Heart right ventricle (tissue), 16 donors: ENCODE measurements at regions not wholly inside any gene's neighbourhood (a gene's known extent, or its start where the extent isn't known, plus 50 kb on each side); places are given as distances from the start of the nearest gene placed in this dataset.
A peak's percentile ranks its signal among the peaks of the same experiment; 100 is the strongest.

ENCODE experiments used
- ATAC-seq, 8 donors: fragments of 200-7000 bp; cut with Tn5 transposase; one replicate each; pipeline ENCODE4 v1.9.1; 2020; ENCODE audit warnings: mild to moderate bottlenecking in 8 of 8, moderate library complexity in 8 of 8, moderate number of reproducible peaks in 1 of 8
- DNase-seq, 2 donors: peaks; one replicate each; pipeline ENCODE4 v3.0.0-alpha.2; 2020
- H3K27ac ChIP-seq, 10 donors: fragments of 200-600 bp; sonication (generic) in 2 of 10; one replicate each; pipeline versions ENCODE4 v1.5.0 to v1.8.0; 2020 to 2022; ENCODE audit warnings: mild to moderate bottlenecking in 3 of 10
- H3K27me3 ChIP-seq, 7 donors: fragments of 200-600 bp; one replicate each; pipeline ENCODE4 v1.8.0; 2021 to 2022; ENCODE audit warnings: mild to moderate bottlenecking in 2 of 7
- H3K36me3 ChIP-seq, 9 donors: fragments of 200-600 bp; sonication (generic) in 1 of 9; one replicate each; pipeline versions ENCODE4 v1.5.0 to v1.8.0; 2020 to 2022; ENCODE audit warnings: mild to moderate bottlenecking in 2 of 9
- H3K4me1 ChIP-seq, 9 donors: fragments of 200-600 bp; sonication (generic) in 1 of 9; one replicate each; pipeline versions ENCODE4 v1.5.0 to v1.8.0; 2020 to 2022; ENCODE audit warnings: mild to moderate bottlenecking in 4 of 9
- H3K4me3 ChIP-seq, 10 donors: fragments of 200-600 bp; sonication (generic) in 2 of 10; one replicate each; pipeline versions ENCODE4 v1.5.0 to v1.8.0; 2020 to 2022; ENCODE audit warnings: mild to moderate bottlenecking in 7 of 10, moderate library complexity in 2 of 10
- H3K9me3 ChIP-seq, 11 donors: fragments of 200-600 bp in 10 of 11; sonication (generic) in 2 of 11; one replicate each; pipeline versions ENCODE4 v1.5.0 to v1.8.0; 2013 to 2022; ENCODE audit warnings: mild to moderate bottlenecking in 2 of 11, control low read depth in 1 of 11, moderate library complexity in 1 of 11
- CTCF ChIP-seq, 9 donors: fragments of 200-600 bp; sonication (generic) in 2 of 9; IDR thresholded peaks; one replicate each; pipeline versions ENCODE4 v1.5.0 to v1.8.0; 2021 to 2022; ENCODE audit warnings: antibody characterized with exemption in 9 of 9, mild to moderate bottlenecking in 5 of 9, moderate library complexity in 1 of 9
- WGBS, 2 donors: extraction: QIAGEN DNeasy Blood & Tissue Kit; methylation state at CpG; one replicate each; pipeline ENCODE4 v1.1.7; 2013; ENCODE audit warnings: inconsistent platforms in 1 of 2; 5-methylcytosine and 5-hydroxymethylcytosine counted together
- intact Hi-C, 10 donors: fragments of 100-400 bp; cut with DNase I; formaldehyde crosslinking; loops; one replicate each; pipeline versions ENCODE4 v1.11.1 to v1.14.2; 2022
- donor health status: Arrhythmogenic right ventricular cardiomyopathy.
- donor health status: ischemic (EF 13 %, LVEDD 7.1; RV severe dilation, severe dysfunction).
- donor health status: healthy with polysubstance abuse.
- donor health status: DM: no; HTN: yes; CAD: no.
- donor health status: DM: no; HTN: no; CAD: no.
- donor health status: ischemic (EF 25% LVEDD 6.9; RV normal size, moderate dysfunction).
- donor health status: ischemic (EF 25% LVEDD 5.7; RV mildly dilated, moderate dysfunction).
- donor health status: healthy.
- donor health status: DM: yes; HTN: yes; CAD: no.
- donor health status: Ischemic cardiomyopathy.
- donor health status: ischemic (EF 35%, LVEDD 5.7; RV mildly dilated, moderate dysfunction).
- donor health status: nonischemic (EF 11% LVEDD 7.7; RV severe dilation, severe dysfunction).
- donor health status: DM: yes; HTN: yes; CAD: no.
- donor health status: PGD.
- donor health status: ischemic (EF 29% LVEDD 5.4; RV normal size, mild dysfunction).
- donor health status: nonischemic (EF 23%, LVEDD 6.1; RV moderate dilation, normal function).

- intact Hi-C loops = loop anchor here in 1 of 10 donors (10.0 kb wide), 1 partner anchor 280 kb away; no protein-coding TSS in a partner anchor
- Histone ChIP-seq H3K9me3 (no peaks in the 10 kb centered on the region), H3K27me3 (no peaks in the 10 kb centered on the region), H3K4me1 (peaks cover 7 to 49% (median 20%) of the 10 kb centered on the region in 9 donors), H3K27ac (no peak overlapping the region), H3K36me3 (no peaks in the 10 kb centered on the region), H3K4me3 (no peak overlapping the region)
- DNase-seq (no peak), ATAC-seq (no peak)
- 71 to 78% methylated on average over 7 of the region's 7 CpGs for WGBS, 2 donors
- no peak for TF ChIP-seq CTCF (IDR thresholded peaks at IDR 0.05)
Observed at GRCh38 chr15:58244536-58244935, 106.4 kb downstream of the AQP9 start.

- peaks cover 7 to 54% (median 25%) of the 10 kb centered on the region in 9 donors for H3K4me1 ChIP-seq
- no peaks in the 10 kb centered on the region for H3K27me3 ChIP-seq
- peaks cover 0 to 7% (median 0%) of the 10 kb centered on the region in 11 donors for H3K9me3 ChIP-seq
- H3K4me3 ChIP-seq = no peak overlapping the region
- H3K27ac ChIP-seq = peak overlapping the region in 9 of 10 donors; percentile 53 to 94 (median 87)
- H3K36me3 ChIP-seq = no peaks in the 10 kb centered on the region
- WGBS, 2 donors = 40 to 54% methylated on average over 3 of the region's 3 CpGs
- no peak for ATAC-seq
- intact Hi-C loops = loop anchor here in 1 of 10 donors (10.0 kb wide), 1 partner anchor 279 kb away; no protein-coding TSS in a partner anchor
- no peak for TF ChIP-seq CTCF (IDR thresholded peaks at IDR 0.05)
- DNase-seq = peak in 1 of 2 donors; percentile 40
Observed at GRCh38 chr15:58246041-58246440, 107.9 kb downstream of the AQP9 start.

GRCh38 chr15:58247855-58248842 lies 110.0 kb downstream of the AQP9 start:
- Histone ChIP-seq H3K9me3 (peaks cover 0 to 7% (median 0%) of the 10 kb centered on the region in 11 donors), H3K36me3 (no peaks in the 10 kb centered on the region), H3K4me1 (peaks cover 7 to 48% (median 25%) of the 10 kb centered on the region in 9 donors), H3K4me3 (no peak overlapping the region), H3K27me3 (no peaks in the 10 kb centered on the region), H3K27ac (peak overlapping the region; percentile 77 to 96 (median 87))
- no peak for TF ChIP-seq CTCF (IDR thresholded peaks at IDR 0.05)
- intact Hi-C loops = loop anchor here in 1 of 10 donors (10.0 kb wide), 1 partner anchor 277 kb away; no protein-coding TSS in a partner anchor
- peak; percentile 76 to 83 for DNase-seq
- peak; percentile 82 to 95 (median 92) for ATAC-seq
- WGBS, 2 donors = 62 to 64% methylated on average over 20 of the region's 20 CpGs

GRCh38 chr15:58249646-58250312 lies 111.6 kb downstream of the AQP9 start:
- Histone ChIP-seq H3K36me3 (no peaks in the 10 kb centered on the region), H3K9me3 (peaks cover 0 to 9% (median 0%) of the 10 kb centered on the region in 11 donors), H3K27ac (peak overlapping the region; percentile 15 to 92 (median 84)), H3K4me3 (no peak overlapping the region), H3K4me1 (peaks cover 7 to 46% (median 25%) of the 10 kb centered on the region in 9 donors), H3K27me3 (no peaks in the 10 kb centered on the region)
- no peak for ATAC-seq
- DNase-seq = no peak
- WGBS, 2 donors = 38 to 43% methylated on average over 8 of the region's 8 CpGs
- intact Hi-C loops = loop anchor here in 1 of 10 donors (10.0 kb wide), 1 partner anchor 275 kb away; no protein-coding TSS in a partner anchor
- no peak for TF ChIP-seq CTCF (IDR thresholded peaks at IDR 0.05)
